Liver (tissue), 8 donors: ENCODE measurements at regions not wholly inside any gene's neighbourhood (a gene's known extent, or its start where the extent isn't known, plus 50 kb on each side); places are given as distances from the start of the nearest gene placed in this dataset.

Experiments used
- DNase-seq: peaks from one replicate; pipeline ENCODE4 v3.0.0-alpha.2; 2017; ENCODE audit warnings: low spot score
- H3K27ac ChIP-seq, 2 donors: one replicate each; pipeline ENCODE4 v1.7.0; 2013; ENCODE audit warnings: inconsistent platforms in 2 of 2, low read length in 2 of 2, control low read depth in 1 of 2, low read depth in 1 of 2, mild to moderate bottlenecking in 1 of 2
- H3K27me3 ChIP-seq, 4 donors: one replicate each; pipeline versions ENCODE4 v1.6.1 to v1.7.0; 2013; ENCODE audit warnings: low read length in 3 of 4, inconsistent platforms in 1 of 4, mild to moderate bottlenecking in 1 of 4, moderate library complexity in 1 of 4; ENCODE audit not compliant: control insufficient read depth in 4 of 4, insufficient read depth in 4 of 4
- H3K36me3 ChIP-seq, 4 donors: one replicate each; pipeline versions ENCODE4 v1.6.1 to v1.7.0; 2013; ENCODE audit warnings: low read length in 3 of 4, mild to moderate bottlenecking in 3 of 4, low read depth in 1 of 4, moderate library complexity in 1 of 4; ENCODE audit not compliant: control insufficient read depth in 4 of 4, insufficient read depth in 3 of 4
- H3K4me1 ChIP-seq, 4 donors: one replicate each; pipeline versions ENCODE4 v1.6.1 to v1.7.0; 2013; ENCODE audit warnings: low read length in 3 of 4, mild to moderate bottlenecking in 3 of 4, moderate library complexity in 1 of 4; ENCODE audit not compliant: control insufficient read depth in 4 of 4, insufficient read depth in 4 of 4
- H3K4me3 ChIP-seq, 3 donors: one replicate each; pipeline versions ENCODE4 v1.6.1 to v1.7.0; 2013; ENCODE audit warnings: low read length in 3 of 3, control low read depth in 1 of 3, low read depth in 1 of 3, mild to moderate bottlenecking in 1 of 3
- H3K9ac ChIP-seq, 2 donors: one replicate each; pipeline ENCODE4 v1.7.0; 2013; ENCODE audit warnings: low read length in 2 of 2, mild to moderate bottlenecking in 2 of 2, moderate library complexity in 2 of 2, control low read depth in 1 of 2, low read depth in 1 of 2
- H3K9me3 ChIP-seq, 4 donors: one replicate each; pipeline versions ENCODE4 v1.6.1 to v1.7.0; 2013; ENCODE audit warnings: low read length in 3 of 4; ENCODE audit not compliant: control insufficient read depth in 4 of 4
- EGR1 ChIP-seq, 2 donors: IDR thresholded peaks; 2 replicates each; pipeline ENCODE4 v1.6.1; 2016 to 2018; ENCODE audit warnings: antibody characterized with exemption in 2 of 2, low read depth in 2 of 2
- FOXA1 ChIP-seq: IDR thresholded peaks from 2 replicates; pipeline ENCODE4 v1.6.1; 2016; ENCODE audit warnings: antibody characterized with exemption
- FOXA2 ChIP-seq: IDR thresholded peaks from 2 replicates; pipeline ENCODE4 v1.6.1; 2016; ENCODE audit warnings: antibody characterized with exemption
- GABPA ChIP-seq, 2 donors: IDR thresholded peaks in 1 of 2; conservative IDR thresholded peaks in 1 of 2; 2 replicates each; pipeline ENCODE4 v1.6.1; 2016; ENCODE audit warnings: antibody characterized with exemption in 2 of 2, mild to moderate bottlenecking in 1 of 2, moderate library complexity in 1 of 2
- HNF4A ChIP-seq, 2 donors: conservative IDR thresholded peaks; 2 replicates each; pipeline ENCODE4 v1.6.1; 2016; ENCODE audit warnings: antibody characterized with exemption in 2 of 2, mild to moderate bottlenecking in 2 of 2
- HNF4G ChIP-seq: IDR thresholded peaks from 2 replicates; pipeline ENCODE4 v1.6.1; 2016; ENCODE audit warnings: antibody characterized with exemption
- JUND ChIP-seq, 2 donors: IDR thresholded peaks; 2 replicates each; pipeline ENCODE4 v1.6.1; 2016; ENCODE audit warnings: antibody characterized with exemption in 2 of 2
- MAX ChIP-seq: IDR thresholded peaks from 2 replicates; pipeline ENCODE4 v1.6.1; 2016; ENCODE audit warnings: antibody characterized with exemption
- NR2F2 ChIP-seq: IDR thresholded peaks from 2 replicates; pipeline ENCODE4 v1.6.1; 2016; ENCODE audit warnings: antibody characterized with exemption
- RAD21 ChIP-seq, 2 donors: IDR thresholded peaks; 2 replicates each; pipeline ENCODE4 v1.6.1; 2016; ENCODE audit warnings: antibody characterized with exemption in 2 of 2, mild to moderate bottlenecking in 2 of 2
- REST ChIP-seq: IDR thresholded peaks from 2 replicates; pipeline ENCODE4 v1.6.1; 2016; ENCODE audit warnings: antibody characterized with exemption, mild to moderate bottlenecking
- RXRA ChIP-seq, 2 donors: IDR thresholded peaks; 2 replicates each; pipeline ENCODE4 v1.6.1; 2017 to 2018; ENCODE audit warnings: antibody characterized with exemption in 2 of 2, mild to moderate bottlenecking in 1 of 2
- SP1 ChIP-seq: IDR thresholded peaks from 2 replicates; pipeline ENCODE4 v1.6.1; 2018; ENCODE audit warnings: antibody characterized with exemption, mild to moderate bottlenecking
- TAF1 ChIP-seq: conservative IDR thresholded peaks from 2 replicates; pipeline ENCODE4 v1.6.1; 2016; ENCODE audit warnings: antibody characterized with exemption, mild to moderate bottlenecking
- YY1 ChIP-seq: IDR thresholded peaks from 2 replicates; pipeline ENCODE4 v1.6.1; 2016; ENCODE audit warnings: antibody characterized with exemption, mild to moderate bottlenecking
- WGBS: extraction: QIAGEN DNeasy Blood & Tissue Kit; methylation state at CpG from one replicate; pipeline ENCODE4 v1.1.7; 2013; 5-methylcytosine and 5-hydroxymethylcytosine counted together
- TF ChIP-seq, protein P1 (sequence below): IDR thresholded peaks from 2 replicates; pipeline ENCODE4 v1.6.1; 2016; ENCODE audit warnings: antibody characterized with exemption
- TF ChIP-seq, protein P2 (sequence below): IDR thresholded peaks from 2 replicates; pipeline ENCODE4 v1.6.1; 2016; ENCODE audit warnings: antibody characterized with exemption
- TF ChIP-seq, protein P3 (sequence below): fragments of 150-350 bp; IDR thresholded peaks from 2 replicates; pipeline ENCODE4 v1.5.1; 2017; ENCODE audit warnings: improper control_type of control experiment, low read depth, low read length; ENCODE audit not compliant: missing input control
- donor health status: healthy.
- donor health status: healthy.
- donor health status: healthy.
- donor health status: healthy.
- donor health status: healthy.

GRCh38 chr2:230593765-230594164, 118.9 kb upstream of the CAB39 start:
- H3K4me3 ChIP-seq, result no peak overlapping the region
- DNase-seq, result no peak
- H3K9me3 ChIP-seq, result no peaks in the 10 kb centered on the region
- no peaks in the 10 kb centered on the region for H3K36me3 ChIP-seq
- no peaks in the 10 kb centered on the region for H3K27me3 ChIP-seq
- H3K4me1 ChIP-seq, result peaks cover 0 to 2% (median 0%) of the 10 kb centered on the region in 4 donors
- WGBS, result 93% methylated on average over 9 of the region's 9 CpGs
- TF ChIP-seq, protein P1, sequence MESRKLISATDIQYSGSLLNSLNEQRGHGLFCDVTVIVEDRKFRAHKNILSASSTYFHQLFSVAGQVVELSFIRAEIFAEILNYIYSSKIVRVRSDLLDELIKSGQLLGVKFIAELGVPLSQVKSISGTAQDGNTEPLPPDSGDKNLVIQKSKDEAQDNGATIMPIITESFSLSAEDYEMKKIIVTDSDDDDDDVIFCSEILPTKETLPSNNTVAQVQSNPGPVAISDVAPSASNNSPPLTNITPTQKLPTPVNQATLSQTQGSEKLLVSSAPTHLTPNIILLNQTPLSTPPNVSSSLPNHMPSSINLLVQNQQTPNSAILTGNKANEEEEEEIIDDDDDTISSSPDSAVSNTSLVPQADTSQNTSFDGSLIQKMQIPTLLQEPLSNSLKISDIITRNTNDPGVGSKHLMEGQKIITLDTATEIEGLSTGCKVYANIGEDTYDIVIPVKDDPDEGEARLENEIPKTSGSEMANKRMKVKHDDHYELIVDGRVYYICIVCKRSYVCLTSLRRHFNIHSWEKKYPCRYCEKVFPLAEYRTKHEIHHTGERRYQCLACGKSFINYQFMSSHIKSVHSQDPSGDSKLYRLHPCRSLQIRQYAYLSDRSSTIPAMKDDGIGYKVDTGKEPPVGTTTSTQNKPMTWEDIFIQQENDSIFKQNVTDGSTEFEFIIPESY, result no peak
- no peak for TF ChIP-seq HNF4G
- TF ChIP-seq EGR1 (IDR thresholded peaks at IDR 0.05; ENCODE audit: low read depth in 2 of 2), result no peak
- no peak for TF ChIP-seq TAF1
- no peak for TF ChIP-seq NR2F2
- no peak for TF ChIP-seq RXRA (IDR thresholded peaks at IDR 0.05)
- no peak for TF ChIP-seq MAX
- TF ChIP-seq FOXA1, result no peak
- TF ChIP-seq HNF4A (conservative IDR thresholded peaks at IDR 0.05), result no peak
- no peak for TF ChIP-seq RAD21 (IDR thresholded peaks at IDR 0.05)
- TF ChIP-seq REST, result no peak
- no peak overlapping the region for H3K9ac ChIP-seq
- no peak overlapping the region for H3K27ac ChIP-seq

GRCh38 chr2:230594286-230594840, 118.3 kb upstream of the CAB39 start:
- Histone ChIP-seq H3K36me3 (no peaks in the 10 kb centered on the region), H3K27ac (no peak overlapping the region), H3K27me3 (no peaks in the 10 kb centered on the region), H3K9me3 (no peaks in the 10 kb centered on the region), H3K9ac (no peak overlapping the region), H3K4me1 (peaks cover 0 to 2% (median 0%) of the 10 kb centered on the region in 4 donors), H3K4me3 (no peak overlapping the region)
- DNase-seq, result no peak
- 97% methylated on average over 3 of the region's 3 CpGs for WGBS
- TF ChIP-seq NR2F2, result no peak
- no peak for TF ChIP-seq GABPA (IDR thresholded peaks at IDR 0.05 in 1 of 2, conservative IDR thresholded peaks at IDR 0.05 in 1 of 2)
- no peak for TF ChIP-seq REST
- TF ChIP-seq, protein P2, sequence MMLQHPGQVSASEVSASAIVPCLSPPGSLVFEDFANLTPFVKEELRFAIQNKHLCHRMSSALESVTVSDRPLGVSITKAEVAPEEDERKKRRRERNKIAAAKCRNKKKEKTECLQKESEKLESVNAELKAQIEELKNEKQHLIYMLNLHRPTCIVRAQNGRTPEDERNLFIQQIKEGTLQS, result no peak
- no peak for TF ChIP-seq HNF4A (conservative IDR thresholded peaks at IDR 0.05)
- no peak for TF ChIP-seq SP1
- no peak for TF ChIP-seq FOXA1
- TF ChIP-seq RXRA (IDR thresholded peaks at IDR 0.05), result no peak
- TF ChIP-seq HNF4G, result no peak
- TF ChIP-seq YY1, result no peak
- TF ChIP-seq, protein P3, sequence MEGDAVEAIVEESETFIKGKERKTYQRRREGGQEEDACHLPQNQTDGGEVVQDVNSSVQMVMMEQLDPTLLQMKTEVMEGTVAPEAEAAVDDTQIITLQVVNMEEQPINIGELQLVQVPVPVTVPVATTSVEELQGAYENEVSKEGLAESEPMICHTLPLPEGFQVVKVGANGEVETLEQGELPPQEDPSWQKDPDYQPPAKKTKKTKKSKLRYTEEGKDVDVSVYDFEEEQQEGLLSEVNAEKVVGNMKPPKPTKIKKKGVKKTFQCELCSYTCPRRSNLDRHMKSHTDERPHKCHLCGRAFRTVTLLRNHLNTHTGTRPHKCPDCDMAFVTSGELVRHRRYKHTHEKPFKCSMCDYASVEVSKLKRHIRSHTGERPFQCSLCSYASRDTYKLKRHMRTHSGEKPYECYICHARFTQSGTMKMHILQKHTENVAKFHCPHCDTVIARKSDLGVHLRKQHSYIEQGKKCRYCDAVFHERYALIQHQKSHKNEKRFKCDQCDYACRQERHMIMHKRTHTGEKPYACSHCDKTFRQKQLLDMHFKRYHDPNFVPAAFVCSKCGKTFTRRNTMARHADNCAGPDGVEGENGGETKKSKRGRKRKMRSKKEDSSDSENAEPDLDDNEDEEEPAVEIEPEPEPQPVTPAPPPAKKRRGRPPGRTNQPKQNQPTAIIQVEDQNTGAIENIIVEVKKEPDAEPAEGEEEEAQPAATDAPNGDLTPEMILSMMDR, result no peak
- TF ChIP-seq JUND (IDR thresholded peaks at IDR 0.05), result no peak
- TF ChIP-seq, protein P1, result no peak
- TF ChIP-seq MAX, result no peak
- TF ChIP-seq TAF1, result no peak
- no peak for TF ChIP-seq FOXA2
- TF ChIP-seq RAD21 (IDR thresholded peaks at IDR 0.05), result no peak
